ENCODE measurements at regions not wholly inside any gene's neighbourhood (a gene's known extent, or its start where the extent isn't known, plus 50 kb on each side); places are given as distances from the start of the nearest gene placed in this dataset.
A peak's percentile ranks its signal among the peaks of the same experiment; 100 is the strongest.
"Not testable (repeated sequence)": the region's sequence is repeated elsewhere in the genome, so short reads cannot be mapped to it uniquely, and the experiment has no call there.

- in situ Hi-C loops (cut with MboI; ENCODE audit: low pct_unique_long_range_greater_than_20kb in 2 of 9, low sequenced_read_pairs in 9 of 9, unreplicated experiment in 9 of 9) = no loop called here
Observed at GRCh38 chr1:244758708-244759107, 76.8 kb upstream of the COX20 start.

GRCh38 chr1:244759158-244759557 is 76.3 kb upstream of the COX20 start:
- WGBS, 10 experiments = 65 to 93% (median 86%) methylated on average over 2 to 8 of the region's 8 CpGs; no CpG with 5 or more reads in 1 of the 10 experiments
- H3K27ac ChIP-seq = no peak overlapping the region
- in situ Hi-C loops (cut with MboI; ENCODE audit: low pct_unique_long_range_greater_than_20kb in 2 of 9, low sequenced_read_pairs in 9 of 9, unreplicated experiment in 9 of 9) = no loop called here

More at GRCh38 chr1:244758708-244759107, 76.8 kb upstream of the COX20 start:
- ATAC-seq (replicated peaks in 6 of 8) = peak in 3 of 8 experiments; percentile 52 to 82 (median 57)
- H3K27ac ChIP-seq = no peak overlapping the region
- no peak overlapping the region for H3K4me3 ChIP-seq
- 7 to 93% (median 49%) methylated on average over 1 to 4 of the region's 4 CpGs; no CpG with 5 or more reads in 1 of the 10 experiments for WGBS, 10 experiments
- H3K4me1 ChIP-seq (replicated peaks in 1 of 2) = no peaks in the 10 kb centered on the region

GRCh38 chr1:244760471-244760870 is 75.0 kb upstream of the COX20 start:
- ATAC-seq (replicated peaks in 6 of 8) = no peak
- 20 to 90% (median 60%) methylated on average over 1 to 6 of the region's 8 CpGs; no CpG with 5 or more reads in 3 of the 10 experiments for WGBS, 10 experiments
- in situ Hi-C loops (cut with MboI; ENCODE audit: low pct_unique_long_range_greater_than_20kb in 2 of 9, low sequenced_read_pairs in 9 of 9, unreplicated experiment in 9 of 9) = no loop called here
- Histone ChIP-seq H3K27ac (no peak overlapping the region), H3K4me1 (replicated peaks in 1 of 2) (no peaks in the 10 kb centered on the region), H3K4me3 (no peak overlapping the region)

More at GRCh38 chr1:244759158-244759557, 76.3 kb upstream of the COX20 start:
- Histone ChIP-seq H3K4me1 (replicated peaks in 1 of 2) (no peaks in the 10 kb centered on the region), H3K4me3 (no peak overlapping the region)
- ATAC-seq (replicated peaks in 6 of 8) = no peak

- no peaks in the 10 kb centered on the region for H3K4me1 ChIP-seq (replicated peaks in 1 of 2)
- WGBS, 10 experiments = 20 to 94% (median 66%) methylated on average over 1 to 15 of the region's 18 CpGs; no CpG with 5 or more reads in 1 of the 10 experiments
- no peak overlapping the region for H3K4me3 ChIP-seq
- H3K27ac ChIP-seq = no peak overlapping the region
- ATAC-seq (replicated peaks in 6 of 8) = peak in 3 of 8 experiments; percentile 58 to 68 (median 60)
- in situ Hi-C loops (cut with MboI; ENCODE audit: low pct_unique_long_range_greater_than_20kb in 2 of 9, low sequenced_read_pairs in 9 of 9, unreplicated experiment in 9 of 9) = no loop called here
Observed at GRCh38 chr1:244761279-244761678, 74.2 kb upstream of the COX20 start.

GRCh38 chr1:244762629-244763028 is 72.8 kb upstream of the COX20 start:
- WGBS, 10 experiments = 20 to 100% (median 89%) methylated on average over 1 of the region's 1 CpG; no CpG with 5 or more reads in 3 of the 10 experiments
- Histone ChIP-seq H3K4me3 (no peak overlapping the region), H3K4me1 (replicated peaks in 1 of 2) (no peaks in the 10 kb centered on the region), H3K27ac (no peak overlapping the region)
- ATAC-seq (replicated peaks in 6 of 8) = no peak
- in situ Hi-C loops (cut with MboI; ENCODE audit: low pct_unique_long_range_greater_than_20kb in 2 of 9, low sequenced_read_pairs in 9 of 9, unreplicated experiment in 9 of 9) = no loop called here

GRCh38 chr1:244768186-244768585 is 67.3 kb upstream of the COX20 start:
- in situ Hi-C loops (cut with MboI; ENCODE audit: low pct_unique_long_range_greater_than_20kb in 2 of 9, low sequenced_read_pairs in 9 of 9, unreplicated experiment in 9 of 9) = no loop called here
- ATAC-seq (replicated peaks in 6 of 8) = peak in 1 of 8 experiments; percentile 12
- Histone ChIP-seq H3K4me3 (no peak overlapping the region), H3K4me1 (replicated peaks in 1 of 2) (no peaks in the 10 kb centered on the region), H3K27ac (no peak overlapping the region)
- WGBS, 10 experiments = 17 to 100% (median 80%) methylated on average over 1 of the region's 1 CpG; no CpG with 5 or more reads in 5 of the 10 experiments

GRCh38 chr1:244768804-244769203 is 66.7 kb upstream of the COX20 start:
- ATAC-seq (replicated peaks in 6 of 8) = no peak
- H3K4me1 ChIP-seq (replicated peaks in 1 of 2) = no peaks in the 10 kb centered on the region
- no peak overlapping the region for H3K4me3 ChIP-seq
- in situ Hi-C loops (cut with MboI; ENCODE audit: low pct_unique_long_range_greater_than_20kb in 2 of 9, low sequenced_read_pairs in 9 of 9, unreplicated experiment in 9 of 9) = no loop called here
- 83 to 94% (median 93%) methylated on average over 1 to 5 of the region's 5 CpGs; no CpG with 5 or more reads in 3 of the 10 experiments for WGBS, 10 experiments
- H3K27ac ChIP-seq = no peak overlapping the region

- H3K4me3 ChIP-seq; H3K4me1 ChIP-seq (replicated peaks in 1 of 2); ATAC-seq (replicated peaks in 6 of 8); in situ Hi-C loops (cut with MboI; ENCODE audit: low pct_unique_long_range_greater_than_20kb in 2 of 9, low sequenced_read_pairs in 9 of 9, unreplicated experiment in 9 of 9); H3K27ac ChIP-seq: not testable (repeated sequence)
- WGBS, 10 experiments = 0 to 100% (median 89%) methylated on average over 1 to 6 of the region's 7 CpGs; no CpG with 5 or more reads in 5 of the 10 experiments
Observed at GRCh38 chr1:244770556-244770955, 64.9 kb upstream of the COX20 start.

GRCh38 chr1:244773513-244773912 is 61.9 kb upstream of the COX20 start:
- WGBS, 10 experiments = 43 to 100% (median 75%) methylated on average over 1 of the region's 1 CpG; no CpG with 5 or more reads in 4 of the 10 experiments
- Histone ChIP-seq H3K4me1 (replicated peaks in 1 of 2) (no peaks in the 10 kb centered on the region), H3K4me3 (no peak overlapping the region), H3K27ac (no peak overlapping the region)
- ATAC-seq (replicated peaks in 6 of 8) = no peak
- in situ Hi-C loops (cut with MboI; ENCODE audit: low pct_unique_long_range_greater_than_20kb in 2 of 9, low sequenced_read_pairs in 9 of 9, unreplicated experiment in 9 of 9) = no loop called here

- not testable (repeated sequence) for ATAC-seq (replicated peaks in 6 of 8); H3K4me3 ChIP-seq; H3K27ac ChIP-seq; H3K4me1 ChIP-seq (replicated peaks in 1 of 2)
- in situ Hi-C loops (cut with MboI; ENCODE audit: low pct_unique_long_range_greater_than_20kb in 2 of 9, low sequenced_read_pairs in 9 of 9, unreplicated experiment in 9 of 9) = loop anchor here in 5 of 9 experiments (25.0 kb wide), 1 partner anchor 164 kb away; no protein-coding TSS in a partner anchor
- 0 to 100% (median 56%) methylated on average over 1 of the region's 1 CpG; no CpG with 5 or more reads in 6 of the 10 experiments for WGBS, 10 experiments
Observed at GRCh38 chr1:244776783-244777182, 58.7 kb upstream of the COX20 start.

GRCh38 chr1:244778344-244778743 is 57.1 kb upstream of the COX20 start:
- peak; percentile 44 to 96 (median 78) for ATAC-seq (replicated peaks in 6 of 8)
- Histone ChIP-seq H3K4me3 (no peak overlapping the region), H3K4me1 (replicated peaks in 1 of 2) (no peaks in the 10 kb centered on the region), H3K27ac (no peak overlapping the region)
- WGBS, 10 experiments = 5 to 100% (median 64%) methylated on average over 1 to 2 of the region's 2 CpGs
- in situ Hi-C loops (cut with MboI; ENCODE audit: low pct_unique_long_range_greater_than_20kb in 2 of 9, low sequenced_read_pairs in 9 of 9, unreplicated experiment in 9 of 9) = loop anchor here in 5 of 9 experiments (25.0 kb wide), 1 partner anchor 166 kb away; no protein-coding TSS in a partner anchor

- no peaks in the 10 kb centered on the region for H3K4me1 ChIP-seq (replicated peaks in 1 of 2)
- ATAC-seq (replicated peaks in 6 of 8) = no peak
- no peak overlapping the region for H3K27ac ChIP-seq
- in situ Hi-C loops (cut with MboI; ENCODE audit: low pct_unique_long_range_greater_than_20kb in 2 of 9, low sequenced_read_pairs in 9 of 9, unreplicated experiment in 9 of 9) = loop anchor here in 5 of 9 experiments (25.0 kb wide), 1 partner anchor 167 kb away; no protein-coding TSS in a partner anchor
- 0 to 93% (median 73%) methylated on average over 1 to 5 of the region's 5 CpGs; no CpG with 5 or more reads in 3 of the 10 experiments for WGBS, 10 experiments
- H3K4me3 ChIP-seq = no peak overlapping the region
Observed at GRCh38 chr1:244779410-244779809, 56.0 kb upstream of the COX20 start.

GRCh38 chr1:244780311-244780710 is 55.1 kb upstream of the COX20 start:
- ATAC-seq (replicated peaks in 6 of 8) = no peak
- WGBS, 10 experiments = 79 to 100% (median 85%) methylated on average over 1 to 7 of the region's 16 CpGs; no CpG with 5 or more reads in 4 of the 10 experiments
- H3K27ac ChIP-seq = no peak overlapping the region
- H3K4me1 ChIP-seq (replicated peaks in 1 of 2) = no peaks in the 10 kb centered on the region
- in situ Hi-C loops (cut with MboI; ENCODE audit: low pct_unique_long_range_greater_than_20kb in 2 of 9, low sequenced_read_pairs in 9 of 9, unreplicated experiment in 9 of 9) = loop anchor here in 5 of 9 experiments (25.0 kb wide), 1 partner anchor 168 kb away; no protein-coding TSS in a partner anchor
- no peak overlapping the region for H3K4me3 ChIP-seq

- no peak overlapping the region for H3K27ac ChIP-seq
- WGBS, 10 experiments = 33 to 89% (median 80%) methylated on average over 1 to 3 of the region's 3 CpGs; no CpG with 5 or more reads in 5 of the 10 experiments
- in situ Hi-C loops (cut with MboI; ENCODE audit: low pct_unique_long_range_greater_than_20kb in 2 of 9, low sequenced_read_pairs in 9 of 9, unreplicated experiment in 9 of 9) = loop anchor here in 5 of 9 experiments (25.0 kb wide), 1 partner anchor 170 kb away; no protein-coding TSS in a partner anchor
- no peak overlapping the region for H3K4me3 ChIP-seq
- ATAC-seq (replicated peaks in 6 of 8) = no peak
- H3K4me1 ChIP-seq (replicated peaks in 1 of 2) = no peaks in the 10 kb centered on the region
Observed at GRCh38 chr1:244782056-244782455, 53.4 kb upstream of the COX20 start.
